ENCODE measurements at regions not wholly inside any gene's neighbourhood (a gene's known extent, or its start where the extent isn't known, plus 50 kb on each side); places are given as distances from the start of the nearest gene placed in this dataset.

GRCh38 chr7:1321411-1322239, 89.0 kb downstream of the UNCX start:
- H2AFZ ChIP-seq (ENCODE audit: low read depth, low read length), result no peak overlapping the region
- H3K9me1 ChIP-seq (replicated peaks; ENCODE audit: control insufficient read depth, extremely low read depth, insufficient read depth, low read length), result no peaks in the 10 kb centered on the region
- H4K20me1 ChIP-seq (replicated peaks; ENCODE audit: control insufficient read depth, extremely low read depth, insufficient read depth, low read length), result no peaks in the 10 kb centered on the region
- TF ChIP-seq JUN (IDR thresholded peaks at IDR 0.05; ENCODE audit: borderline replicate concordance, insufficient read depth, insufficient read length, low read depth) (no peak), MYC (IDR thresholded peaks at IDR 0.05; ENCODE audit: low read depth, low read length) (no peak), GATA2 (IDR thresholded peaks at IDR 0.05; ENCODE audit: insufficient read depth, insufficient read length, low read depth, low read length) (no peak), EZH2 (IDR thresholded peaks at IDR 0.05; ENCODE audit: borderline replicate concordance, low read depth, low read length, severe bottlenecking) (no peak), POLR2AphosphoS5 (IDR thresholded peaks at IDR 0.05; ENCODE audit: insufficient read depth, low read depth, low read length) (no peak)
- TF ChIP-seq, protein P1, sequence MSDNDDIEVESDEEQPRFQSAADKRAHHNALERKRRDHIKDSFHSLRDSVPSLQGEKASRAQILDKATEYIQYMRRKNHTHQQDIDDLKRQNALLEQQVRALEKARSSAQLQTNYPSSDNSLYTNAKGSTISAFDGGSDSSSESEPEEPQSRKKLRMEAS (IDR thresholded peaks at IDR 0.05; ENCODE audit: insufficient read depth, insufficient read length), result no peak
- no peak overlapping the region for H3K27ac ChIP-seq (ENCODE audit: insufficient read depth, low read depth, low read length)
- H3K36me3 ChIP-seq (ENCODE audit: control insufficient read depth in 2 of 2, extremely low read depth in 1 of 2, insufficient read depth in 2 of 2, low read length in 2 of 2), result no peaks in the 10 kb centered on the region
- no peaks in the 10 kb centered on the region for H3K9me3 ChIP-seq (replicated peaks; ENCODE audit: control insufficient read depth, insufficient read depth, low read length)
- no peaks in the 10 kb centered on the region for H3K27me3 ChIP-seq (ENCODE audit: control insufficient read depth in 2 of 2, insufficient read depth in 2 of 2, low read length in 2 of 2)
- dilution Hi-C loops (cut with MboI; ENCODE audit: extremely low pct_ligation_motif_present, low sequenced_read_pairs) (no loop called here), intact Hi-C loops (cut with micrococcal nuclease) (no loop called here)
- DNase-seq (ENCODE audit: low read depth, low spot score), result no peak
- ChIA-PET POLR2A (no interaction called here), CTCF (no interaction called here)
- no peak overlapping the region for H3K9ac ChIP-seq (replicated peaks; ENCODE audit: extremely low read depth, insufficient read depth, low read length)
- H3K4me3 ChIP-seq (replicated peaks in 1 of 3; ENCODE audit: insufficient read depth in 1 of 3, low read depth in 1 of 3, low read length in 3 of 3), result no peak overlapping the region
- BruUV-seq (replicated peaks), result no TSS peak
- no peaks in the 10 kb centered on the region for H3K4me1 ChIP-seq (ENCODE audit: control insufficient read depth, extremely low read depth, insufficient read depth, low read length)
- no peak for FAIRE-seq
- no peaks in the 10 kb centered on the region for H3K79me2 ChIP-seq (ENCODE audit: control insufficient read depth, insufficient read depth, low read length)
- H3K4me2 ChIP-seq (ENCODE audit: insufficient read depth, low read length), result no peak overlapping the region
